ENCODE measurements at regions not wholly inside any gene's neighbourhood (a gene's known extent, or its start where the extent isn't known, plus 50 kb on each side); places are given as distances from the start of the nearest gene placed in this dataset.

GRCh38 chr6:41474213-41474933 is 71.8 kb upstream of the FOXP4 start:
- DNase-seq = no peak

- DNase-seq = no peak
Observed at GRCh38 chr6:41475164-41475563, 71.0 kb upstream of the FOXP4 start.

- no peak for DNase-seq
Observed at GRCh38 chr6:41475737-41476357, 70.3 kb upstream of the FOXP4 start.

- DNase-seq = no peak
Observed at GRCh38 chr6:41476401-41476800, 69.8 kb upstream of the FOXP4 start.

GRCh38 chr6:41477572-41477971 is 68.6 kb upstream of the FOXP4 start:
- no peak for DNase-seq

- DNase-seq = no peak
Observed at GRCh38 chr6:41483943-41484342, 62.2 kb upstream of the FOXP4 start.

GRCh38 chr6:41487860-41488432 is 58.2 kb upstream of the FOXP4 start:
- no peak for DNase-seq

- DNase-seq = no peak
Observed at GRCh38 chr6:41488433-41489119, 57.6 kb upstream of the FOXP4 start.

GRCh38 chr6:41489120-41489851 is 56.9 kb upstream of the FOXP4 start:
- DNase-seq = no peak

GRCh38 chr6:41492261-41492891 is 53.8 kb upstream of the FOXP4 start:
- no peak for DNase-seq

GRCh38 chr6:41494212-41495110 is 51.7 kb upstream of the FOXP4 start:
- no peak for DNase-seq

All from SHP77 (cell line).